ENCODE measurements at regions not wholly inside any gene's neighbourhood (a gene's known extent, or its start where the extent isn't known, plus 50 kb on each side); places are given as distances from the start of the nearest gene placed in this dataset.

DNA sequence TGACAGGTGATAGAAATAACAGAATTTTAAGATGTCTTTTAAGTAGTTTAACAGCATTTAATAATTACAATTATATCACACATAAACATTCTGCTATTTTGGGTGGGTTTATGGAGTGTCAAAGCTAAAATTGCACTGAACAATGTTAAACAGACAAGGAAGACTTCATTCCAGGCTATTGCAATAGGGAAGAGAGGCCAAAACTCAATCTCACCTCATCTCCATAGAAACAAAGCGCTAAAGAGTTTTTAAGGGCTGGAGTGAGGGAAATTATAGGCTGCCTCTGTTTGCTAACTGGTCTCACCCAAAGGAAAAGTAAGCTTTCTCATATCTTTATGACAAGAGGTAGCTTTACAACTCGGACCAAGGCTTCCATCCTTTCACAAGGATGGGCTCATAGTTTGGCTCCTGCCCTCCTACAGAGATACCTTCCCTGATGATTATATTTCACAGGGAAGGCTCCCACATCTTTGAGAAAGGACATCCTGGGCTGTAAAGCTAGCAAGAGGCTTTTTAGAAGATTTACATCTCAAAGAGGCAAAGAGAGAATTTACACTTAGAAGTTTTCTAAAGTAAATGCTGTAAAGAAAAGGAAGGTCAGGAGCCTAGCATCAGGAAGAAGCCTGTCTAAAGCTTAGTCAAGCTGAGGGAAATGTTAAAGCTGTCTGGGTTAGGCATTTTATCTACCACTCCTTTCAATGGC, 350.2 kb upstream of the IMPG1 start:
- 42 to 44% (median 44%) methylated on average over 2 of the region's 2 CpGs for WGBS, 3 donors
- intact Hi-C loops (cut with DNase I) = no loop called here
- Histone ChIP-seq H3K27me3 (no peaks in the 10 kb centered on the region), H3K4me1 (ENCODE audit: insufficient read depth) (no peaks in the 10 kb centered on the region), H3K36me3 (no peaks in the 10 kb centered on the region), H3K27ac (no peak overlapping the region), H3K9me3 (no peaks in the 10 kb centered on the region), H3K4me3 (no peak overlapping the region)
- DNase-seq = no peak
- TF ChIP-seq POLR2A (IDR thresholded peaks at IDR 0.05) (no peak), EP300 (IDR thresholded peaks at IDR 0.05) (no peak)
- TF ChIP-seq, protein P1, sequence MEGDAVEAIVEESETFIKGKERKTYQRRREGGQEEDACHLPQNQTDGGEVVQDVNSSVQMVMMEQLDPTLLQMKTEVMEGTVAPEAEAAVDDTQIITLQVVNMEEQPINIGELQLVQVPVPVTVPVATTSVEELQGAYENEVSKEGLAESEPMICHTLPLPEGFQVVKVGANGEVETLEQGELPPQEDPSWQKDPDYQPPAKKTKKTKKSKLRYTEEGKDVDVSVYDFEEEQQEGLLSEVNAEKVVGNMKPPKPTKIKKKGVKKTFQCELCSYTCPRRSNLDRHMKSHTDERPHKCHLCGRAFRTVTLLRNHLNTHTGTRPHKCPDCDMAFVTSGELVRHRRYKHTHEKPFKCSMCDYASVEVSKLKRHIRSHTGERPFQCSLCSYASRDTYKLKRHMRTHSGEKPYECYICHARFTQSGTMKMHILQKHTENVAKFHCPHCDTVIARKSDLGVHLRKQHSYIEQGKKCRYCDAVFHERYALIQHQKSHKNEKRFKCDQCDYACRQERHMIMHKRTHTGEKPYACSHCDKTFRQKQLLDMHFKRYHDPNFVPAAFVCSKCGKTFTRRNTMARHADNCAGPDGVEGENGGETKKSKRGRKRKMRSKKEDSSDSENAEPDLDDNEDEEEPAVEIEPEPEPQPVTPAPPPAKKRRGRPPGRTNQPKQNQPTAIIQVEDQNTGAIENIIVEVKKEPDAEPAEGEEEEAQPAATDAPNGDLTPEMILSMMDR (IDR thresholded peaks at IDR 0.05) = no peak

DNA sequence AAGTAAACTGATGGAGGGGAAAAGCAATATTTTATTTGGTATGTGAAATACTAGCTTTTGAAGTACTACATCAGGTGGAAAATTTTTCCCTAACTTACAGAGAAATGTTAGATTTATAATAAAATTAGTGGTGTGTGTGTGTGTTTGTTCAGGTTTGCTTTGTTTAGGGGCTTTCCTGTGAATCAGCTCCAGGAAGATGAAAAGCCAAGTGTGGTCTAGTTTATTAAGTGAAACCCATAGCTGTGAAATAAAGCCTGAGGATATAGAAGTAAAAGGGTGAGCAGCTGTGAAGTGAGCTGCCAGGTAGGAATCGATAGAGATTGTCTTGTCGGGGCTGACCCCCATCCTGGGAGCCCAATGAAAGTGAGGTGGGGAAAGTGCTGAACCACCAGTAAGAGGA, 347.6 kb upstream of the IMPG1 start:
- Histone ChIP-seq H3K9me3 (no peaks in the 10 kb centered on the region), H3K4me1 (ENCODE audit: insufficient read depth) (no peaks in the 10 kb centered on the region), H3K27ac (no peak overlapping the region), H3K4me3 (no peak overlapping the region), H3K27me3 (no peaks in the 10 kb centered on the region), H3K36me3 (no peaks in the 10 kb centered on the region)
- WGBS, 3 donors = 94 to 95% (median 94%) methylated on average over 2 of the region's 2 CpGs
- intact Hi-C loops (cut with DNase I) = no loop called here
- DNase-seq = no peak
- TF ChIP-seq POLR2A (IDR thresholded peaks at IDR 0.05) = no peak
- TF ChIP-seq EP300 (IDR thresholded peaks at IDR 0.05) = no peak
- TF ChIP-seq, protein P1 (IDR thresholded peaks at IDR 0.05) = no peak

DNA sequence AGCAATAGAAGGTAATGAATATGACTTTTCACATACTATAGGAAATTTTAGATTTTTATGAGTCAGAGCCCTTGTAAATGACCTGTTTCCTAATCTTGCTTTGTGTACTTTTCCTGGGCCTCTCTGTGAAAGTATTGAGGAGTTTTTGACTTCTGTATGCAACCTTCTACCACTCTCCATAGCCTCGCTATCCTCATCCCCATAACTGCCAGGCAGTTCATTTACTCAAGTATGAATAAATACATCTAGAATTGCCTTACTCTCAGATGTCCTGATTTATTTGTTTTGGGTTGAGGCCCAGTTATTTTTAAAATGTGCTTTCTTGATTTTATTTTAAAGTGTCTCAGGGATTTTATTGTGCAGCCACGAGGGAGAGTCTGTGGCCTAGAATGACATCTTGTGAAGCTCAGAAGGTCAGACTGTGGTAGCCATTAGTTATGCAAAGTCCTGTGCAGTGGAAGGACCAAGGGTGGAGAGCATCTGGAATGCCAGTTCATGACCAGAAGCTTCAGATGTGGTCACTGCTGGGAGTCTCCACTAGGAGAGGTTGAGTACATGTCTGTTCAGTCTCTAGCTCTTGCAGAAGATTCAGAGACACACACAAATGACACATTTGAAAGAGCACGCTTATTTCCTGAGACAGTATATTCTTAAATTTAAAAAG, 346.2 kb upstream of the IMPG1 start:
- Histone ChIP-seq H3K27ac (no peak overlapping the region), H3K27me3 (no peaks in the 10 kb centered on the region), H3K4me3 (no peak overlapping the region), H3K9me3 (no peaks in the 10 kb centered on the region), H3K4me1 (ENCODE audit: insufficient read depth) (no peaks in the 10 kb centered on the region), H3K36me3 (no peaks in the 10 kb centered on the region)
- intact Hi-C loops (cut with DNase I) = no loop called here
- TF ChIP-seq, protein P1 (IDR thresholded peaks at IDR 0.05) = no peak
- 54 to 63% (median 58%) methylated on average over 3 of the region's 3 CpGs for WGBS, 3 donors
- no peak for DNase-seq

DNA sequence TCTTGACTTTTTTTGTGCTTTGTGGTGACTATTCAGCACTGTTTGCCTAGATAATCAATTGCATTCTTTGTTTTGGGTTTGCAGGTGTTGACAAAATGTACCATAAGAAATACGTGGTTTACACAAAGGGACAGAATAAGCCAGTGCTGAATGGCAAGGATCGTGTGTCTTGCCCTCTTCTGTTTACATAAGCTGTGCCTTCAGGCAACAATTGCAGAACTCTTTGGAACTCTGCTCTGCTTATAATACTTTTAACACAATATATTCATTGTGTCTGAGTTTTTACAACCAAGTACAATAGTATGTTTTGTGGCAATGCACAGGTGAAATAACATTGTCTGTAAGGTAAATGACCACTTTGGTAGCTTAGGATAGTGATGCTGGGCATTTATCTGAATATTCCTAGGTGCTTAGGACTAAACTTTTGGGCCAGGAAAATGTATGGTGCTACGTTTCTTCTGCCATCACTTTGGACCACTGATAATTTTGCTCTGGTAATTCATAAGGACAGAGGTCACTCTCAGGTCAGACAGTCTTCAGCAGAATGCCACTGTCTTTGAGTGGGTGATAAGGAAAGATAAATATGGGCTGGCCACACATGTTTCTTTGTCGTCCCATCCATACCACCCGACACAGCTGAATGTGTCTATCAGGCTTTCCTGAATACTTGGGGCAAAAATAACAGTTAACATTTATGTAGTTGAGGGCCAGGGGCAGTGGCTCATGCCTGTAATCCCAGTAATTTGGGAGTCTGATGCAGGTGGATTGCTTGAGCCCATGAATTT, 344.6 kb upstream of the IMPG1 start:
- Histone ChIP-seq H3K27ac (no peak overlapping the region), H3K36me3 (no peaks in the 10 kb centered on the region), H3K27me3 (no peaks in the 10 kb centered on the region), H3K4me3 (no peak overlapping the region), H3K4me1 (ENCODE audit: insufficient read depth) (no peaks in the 10 kb centered on the region), H3K9me3 (no peaks in the 10 kb centered on the region)
- TF ChIP-seq POLR2A (IDR thresholded peaks at IDR 0.05) (no peak), EP300 (IDR thresholded peaks at IDR 0.05) (no peak)
- TF ChIP-seq, protein P1 (IDR thresholded peaks at IDR 0.05) = no peak
- DNase-seq = no peak
- WGBS, 3 donors = 43 to 68% (median 58%) methylated on average over 5 of the region's 5 CpGs
- intact Hi-C loops (cut with DNase I) = no loop called here
